Endothelial cell of umbilical vein (primary cell): ENCODE measurements at regions not wholly inside any gene's neighbourhood (a gene's known extent, or its start where the extent isn't known, plus 50 kb on each side); places are given as distances from the start of the nearest gene placed in this dataset.

Experiments
- BruUV-seq: library from RNA; stranded (reverse); fragments of 400-500 nt; replicated peaks from 2 replicates; lab custom pipeline; 2021; lab: Mats Ljungman, UMichigan
- CTCF ChIA-PET: fragments of 300-600, 350-600 bp; sonication (Branson Sonifier 250); formaldehyde crosslinking; loops from one replicate; lab custom pipeline; 2021; ENCODE audit warnings: antibody characterized with exemption, inconsistent platforms; lab: Charles Lee
- POLR2A ChIA-PET: fragments of 300-600, 350-600 bp; sonication (Branson Sonifier 250); formaldehyde crosslinking; loops from one replicate; lab custom pipeline; 2021; ENCODE audit warnings: antibody characterized with exemption, inconsistent platforms; lab: Charles Lee
- DNase-seq: peaks from one replicate; pipeline ENCODE4 v3.0.0-alpha.2; 2011; ENCODE audit warnings: low read depth, low spot score
- FAIRE-seq: peaks from 2 replicates; lab custom pipeline; 2011; peaks lifted over from hg19 to GRCh38; lab: Jason Lieb, UNC
- H2AFZ ChIP-seq: 2 replicates; pipeline ENCODE4 v1.6.0; 2012; ENCODE audit warnings: low read depth, low read length, control low read depth, inconsistent platforms
- H3K27ac ChIP-seq: 2 replicates; pipeline ENCODE4 v1.5.1; 2011; ENCODE audit warnings: low read depth, mild to moderate bottlenecking, control low read depth, low read length, moderate library complexity; ENCODE audit not compliant: insufficient read depth
- H3K27me3 ChIP-seq, 2 experiments: 2 replicates each; pipeline versions ENCODE4 v1.6.0 to v1.6.1; 2011; ENCODE audit warnings: low read length in 2 of 2, mixed read lengths in 1 of 2; ENCODE audit not compliant: control insufficient read depth in 2 of 2, insufficient read depth in 2 of 2
- H3K36me3 ChIP-seq, 2 experiments: 2 replicates in 1 of 2; 3 replicates in 1 of 2; pipeline ENCODE4 v1.5.1; 2011; ENCODE audit warnings: low read length in 2 of 2, mild to moderate bottlenecking in 1 of 2, moderate library complexity in 1 of 2; ENCODE audit not compliant: control insufficient read depth in 2 of 2, insufficient read depth in 2 of 2; ENCODE audit errors: extremely low read depth in 1 of 2
- H3K4me1 ChIP-seq: 3 replicates; pipeline ENCODE4 v1.5.1; 2011; ENCODE audit warnings: mild to moderate bottlenecking, low read length; ENCODE audit not compliant: control insufficient read depth, insufficient read depth; ENCODE audit errors: extremely low read depth
- H3K4me2 ChIP-seq: 2 replicates; pipeline ENCODE4 v1.6.1; 2011; ENCODE audit warnings: low read length, control low read depth, mixed read lengths; ENCODE audit not compliant: insufficient read depth
- H3K4me3 ChIP-seq, 3 experiments: fragments of 200-600 bp in 1 of 3; sonication (generic), shearing (Covaris generic) in 1 of 3; replicated peaks in 1 of 3; 2 replicates each; pipeline ENCODE4 v1.5.1; 2011 to 2016; ENCODE audit warnings: control low read depth in 3 of 3, low read length in 3 of 3, mild to moderate bottlenecking in 2 of 3, inconsistent platforms in 1 of 3, low read depth in 1 of 3, moderate library complexity in 1 of 3; ENCODE audit not compliant: insufficient read depth in 1 of 3
- H3K79me2 ChIP-seq: 2 replicates; pipeline ENCODE4 v1.6.0; 2012; ENCODE audit warnings: low read length, inconsistent platforms; ENCODE audit not compliant: control insufficient read depth, insufficient read depth
- H3K9ac ChIP-seq: replicated peaks from 2 replicates; pipeline ENCODE3; 2011; ENCODE audit warnings: low read length, control low read depth; ENCODE audit not compliant: insufficient read depth; ENCODE audit errors: extremely low read depth
- H3K9me1 ChIP-seq: replicated peaks from 3 replicates; pipeline ENCODE4 v1.6.0; 2011; ENCODE audit warnings: mild to moderate bottlenecking, low read length; ENCODE audit not compliant: control insufficient read depth, insufficient read depth; ENCODE audit errors: extremely low read depth
- H3K9me3 ChIP-seq: replicated peaks from 2 replicates; pipeline ENCODE4 v1.5.1; 2012; ENCODE audit warnings: low read length, inconsistent platforms; ENCODE audit not compliant: control insufficient read depth, insufficient read depth
- H4K20me1 ChIP-seq: replicated peaks from 2 replicates; pipeline ENCODE3; 2011; ENCODE audit warnings: mild to moderate bottlenecking, low read length; ENCODE audit not compliant: control insufficient read depth, insufficient read depth; ENCODE audit errors: extremely low read depth
- EZH2 ChIP-seq: IDR thresholded peaks from 2 replicates; pipeline ENCODE4 v1.6.1; 2012; ENCODE audit warnings: borderline replicate concordance, low read depth, mild to moderate bottlenecking, moderate library complexity, low read length, inconsistent platforms; ENCODE audit not compliant: severe bottlenecking
- FOS ChIP-seq: IDR thresholded peaks from 2 replicates; pipeline ENCODE4 v1.6.1; 2011; ENCODE audit warnings: mild to moderate bottlenecking, low read length, moderate library complexity, borderline replicate concordance; ENCODE audit not compliant: insufficient read depth
- GATA2 ChIP-seq: IDR thresholded peaks from 2 replicates; pipeline ENCODE4 v1.7.0; 2011; ENCODE audit warnings: low read depth, mild to moderate bottlenecking, moderate library complexity, mixed read lengths, low read length; ENCODE audit not compliant: insufficient read length, insufficient read depth
- JUN ChIP-seq: IDR thresholded peaks from 2 replicates; pipeline ENCODE4 v1.6.1; 2011; ENCODE audit warnings: borderline replicate concordance, low read depth; ENCODE audit not compliant: insufficient read length, insufficient read depth
- MYC ChIP-seq: IDR thresholded peaks from one replicate; pipeline ENCODE4 v1.6.1; 2011; ENCODE audit warnings: mild to moderate bottlenecking, low read depth, low read length
- POLR2A ChIP-seq: IDR thresholded peaks from 2 replicates; pipeline ENCODE4 v1.6.1; 2012; ENCODE audit warnings: low read depth, mild to moderate bottlenecking, control low read depth, low read length
- POLR2AphosphoS5 ChIP-seq: IDR thresholded peaks from 2 replicates; pipeline ENCODE4 v1.6.1; 2012; ENCODE audit warnings: low read depth, mild to moderate bottlenecking, control low read depth, low read length, moderate library complexity; ENCODE audit not compliant: insufficient read depth
- dilution Hi-C: fragments of 300-500 bp; cut with MboI; formaldehyde crosslinking; loops from one replicate; pipeline ENCODE4 v1.15.0; 2019; ENCODE audit warnings: low sequenced_read_pairs; ENCODE audit not compliant: extremely low pct_ligation_motif_present
- intact Hi-C: fragments of 100-400 bp; cut with micrococcal nuclease; formaldehyde crosslinking; loops from one replicate; pipeline ENCODE4 v1.10.0; 2022
- TF ChIP-seq, protein P1 (sequence below), 2 donors: IDR thresholded peaks; 1 replicate in 1 of 2; 2 replicates in 1 of 2; pipeline ENCODE4 v1.5.1; 2011; ENCODE audit warnings: low read length in 2 of 2, mild to moderate bottlenecking in 2 of 2, moderate library complexity in 2 of 2, control low read depth in 1 of 2, inconsistent platforms in 1 of 2, low read depth in 1 of 2; ENCODE audit not compliant: insufficient read depth in 1 of 2; ENCODE audit errors: extremely low read depth in 1 of 2
- TF ChIP-seq, protein P2 (sequence below): IDR thresholded peaks from 2 replicates; pipeline ENCODE4 v1.6.1; 2011; ENCODE audit not compliant: insufficient read depth, insufficient read length

DNA sequence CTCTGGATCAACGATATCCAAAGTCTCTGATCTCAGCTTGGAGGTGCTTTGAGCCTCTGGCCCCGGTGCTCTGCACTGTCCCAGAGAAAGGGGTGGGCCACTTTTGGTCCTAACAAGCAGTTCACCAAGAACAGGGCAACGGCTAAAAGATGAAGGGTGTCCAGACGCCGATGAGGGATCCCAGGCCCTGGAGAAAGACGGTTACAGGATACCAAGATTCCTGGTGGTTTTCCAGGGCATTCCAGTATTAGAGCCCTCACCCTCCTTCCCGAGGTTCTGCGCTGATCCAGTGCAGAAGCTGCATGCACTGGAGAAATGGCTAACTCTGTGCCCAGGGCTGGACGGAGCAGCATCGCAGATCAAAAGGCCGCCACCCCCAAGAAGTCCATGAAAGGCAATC lies 149.9 kb upstream of the IRF2BP2 start:
- Histone ChIP-seq H2AFZ (no peak overlapping the region), H3K4me2 (no peak overlapping the region), H3K9me1 (no peaks in the 10 kb centered on the region), H3K27me3 (peaks cover 0 to 4% of the 10 kb centered on the region in 2 experiments), H3K79me2 (no peaks in the 10 kb centered on the region), H3K9me3 (no peaks in the 10 kb centered on the region), H3K36me3 (no peaks in the 10 kb centered on the region), H3K4me3 (no peak overlapping the region), H3K9ac (no peak overlapping the region), H3K27ac (no peak overlapping the region), H3K4me1 (peaks cover 2% of the 10 kb centered on the region), H4K20me1 (no peaks in the 10 kb centered on the region)
- CTCF ChIA-PET: interaction anchor here (1.1 kb wide), 1 partner anchor 9 kb away, joined by 3 read pairs; no protein-coding TSS in a partner anchor
- intact Hi-C loops (no loop called here), dilution Hi-C loops (no loop called here)
- BruUV-seq: no TSS peak
- FAIRE-seq (no peak), DNase-seq (no peak)
- POLR2A ChIA-PET: no interaction called here
- TF ChIP-seq EZH2 (no peak), FOS (no peak), POLR2A (no peak), GATA2 (no peak), JUN (no peak), MYC (no peak), POLR2AphosphoS5 (no peak)
- TF ChIP-seq, protein P1, sequence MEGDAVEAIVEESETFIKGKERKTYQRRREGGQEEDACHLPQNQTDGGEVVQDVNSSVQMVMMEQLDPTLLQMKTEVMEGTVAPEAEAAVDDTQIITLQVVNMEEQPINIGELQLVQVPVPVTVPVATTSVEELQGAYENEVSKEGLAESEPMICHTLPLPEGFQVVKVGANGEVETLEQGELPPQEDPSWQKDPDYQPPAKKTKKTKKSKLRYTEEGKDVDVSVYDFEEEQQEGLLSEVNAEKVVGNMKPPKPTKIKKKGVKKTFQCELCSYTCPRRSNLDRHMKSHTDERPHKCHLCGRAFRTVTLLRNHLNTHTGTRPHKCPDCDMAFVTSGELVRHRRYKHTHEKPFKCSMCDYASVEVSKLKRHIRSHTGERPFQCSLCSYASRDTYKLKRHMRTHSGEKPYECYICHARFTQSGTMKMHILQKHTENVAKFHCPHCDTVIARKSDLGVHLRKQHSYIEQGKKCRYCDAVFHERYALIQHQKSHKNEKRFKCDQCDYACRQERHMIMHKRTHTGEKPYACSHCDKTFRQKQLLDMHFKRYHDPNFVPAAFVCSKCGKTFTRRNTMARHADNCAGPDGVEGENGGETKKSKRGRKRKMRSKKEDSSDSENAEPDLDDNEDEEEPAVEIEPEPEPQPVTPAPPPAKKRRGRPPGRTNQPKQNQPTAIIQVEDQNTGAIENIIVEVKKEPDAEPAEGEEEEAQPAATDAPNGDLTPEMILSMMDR (IDR thresholded peaks at IDR 0.05; ENCODE audit: extremely low read depth in 1 of 2, insufficient read depth in 1 of 2, low read depth in 1 of 2, low read length in 2 of 2): no peak
- TF ChIP-seq, protein P2, sequence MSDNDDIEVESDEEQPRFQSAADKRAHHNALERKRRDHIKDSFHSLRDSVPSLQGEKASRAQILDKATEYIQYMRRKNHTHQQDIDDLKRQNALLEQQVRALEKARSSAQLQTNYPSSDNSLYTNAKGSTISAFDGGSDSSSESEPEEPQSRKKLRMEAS: no peak
